Upper lobe of right lung (tissue), 1 donor: ENCODE measurements at regions not wholly inside any gene's neighbourhood (a gene's known extent, or its start where the extent isn't known, plus 50 kb on each side); places are given as distances from the start of the nearest gene placed in this dataset.

ENCODE experiments used
- ATAC-seq: fragments of 200-7000 bp; cut with Tn5 transposase; one replicate; pipeline ENCODE4 v1.9.1; 2020; ENCODE audit warnings: mild to moderate bottlenecking, moderate library complexity
- DNase-seq: peaks from one replicate; pipeline ENCODE4 v3.0.0-alpha.2; 2020
- H3K27ac ChIP-seq: fragments of 200-600 bp; one replicate; pipeline ENCODE4 v1.8.0; 2022
- H3K27me3 ChIP-seq: fragments of 200-600 bp; one replicate; pipeline ENCODE4 v1.8.0; 2022; ENCODE audit warnings: mild to moderate bottlenecking
- H3K36me3 ChIP-seq: fragments of 200-600 bp; one replicate; pipeline ENCODE4 v1.8.0; 2022
- H3K4me1 ChIP-seq: fragments of 200-600 bp; one replicate; pipeline ENCODE4 v1.8.0; 2022
- H3K4me3 ChIP-seq: fragments of 200-600 bp; one replicate; pipeline ENCODE4 v1.8.0; 2022; ENCODE audit warnings: mild to moderate bottlenecking
- H3K9me3 ChIP-seq: fragments of 200-600 bp; one replicate; pipeline ENCODE4 v1.8.0; 2022
- intact Hi-C: fragments of 100-400 bp; cut with DNase I; formaldehyde crosslinking; loops from one replicate; pipeline ENCODE4 v1.11.0; 2022
- TF ChIP-seq, protein P1 (sequence below): fragments of 200-600 bp; IDR thresholded peaks from one replicate; pipeline ENCODE4 v1.8.0; 2022; ENCODE audit warnings: antibody characterized with exemption
- donor health status: DM: no; HTN: yes; CAD: no; lungs with severe emphysema.

DNA sequence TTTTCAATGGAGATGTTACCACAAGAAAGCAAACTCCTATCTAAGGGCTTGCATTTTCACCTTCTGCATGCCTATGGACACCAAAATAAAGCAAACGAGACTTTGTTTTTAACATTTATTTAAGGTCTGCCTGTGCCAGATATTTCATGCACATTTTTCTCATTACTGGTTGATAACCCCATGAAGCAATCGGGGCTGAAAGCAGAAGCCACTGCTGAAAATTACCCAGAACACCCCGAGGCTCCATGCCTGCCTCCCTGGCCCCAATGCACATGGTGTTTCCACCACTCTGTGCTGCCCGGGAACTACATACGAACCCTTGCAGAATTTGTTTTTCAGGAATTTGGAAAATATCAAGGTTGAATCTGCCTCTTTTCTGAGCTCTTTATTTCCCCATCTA is 240.1 kb downstream of the NR2F1-AS1 start:
- DNase-seq, result no peak
- no peaks in the 10 kb centered on the region for H3K36me3 ChIP-seq
- H3K4me3 ChIP-seq, result no peak overlapping the region
- TF ChIP-seq, protein P1, sequence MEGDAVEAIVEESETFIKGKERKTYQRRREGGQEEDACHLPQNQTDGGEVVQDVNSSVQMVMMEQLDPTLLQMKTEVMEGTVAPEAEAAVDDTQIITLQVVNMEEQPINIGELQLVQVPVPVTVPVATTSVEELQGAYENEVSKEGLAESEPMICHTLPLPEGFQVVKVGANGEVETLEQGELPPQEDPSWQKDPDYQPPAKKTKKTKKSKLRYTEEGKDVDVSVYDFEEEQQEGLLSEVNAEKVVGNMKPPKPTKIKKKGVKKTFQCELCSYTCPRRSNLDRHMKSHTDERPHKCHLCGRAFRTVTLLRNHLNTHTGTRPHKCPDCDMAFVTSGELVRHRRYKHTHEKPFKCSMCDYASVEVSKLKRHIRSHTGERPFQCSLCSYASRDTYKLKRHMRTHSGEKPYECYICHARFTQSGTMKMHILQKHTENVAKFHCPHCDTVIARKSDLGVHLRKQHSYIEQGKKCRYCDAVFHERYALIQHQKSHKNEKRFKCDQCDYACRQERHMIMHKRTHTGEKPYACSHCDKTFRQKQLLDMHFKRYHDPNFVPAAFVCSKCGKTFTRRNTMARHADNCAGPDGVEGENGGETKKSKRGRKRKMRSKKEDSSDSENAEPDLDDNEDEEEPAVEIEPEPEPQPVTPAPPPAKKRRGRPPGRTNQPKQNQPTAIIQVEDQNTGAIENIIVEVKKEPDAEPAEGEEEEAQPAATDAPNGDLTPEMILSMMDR, result no peak
- intact Hi-C loops, result no loop called here
- H3K27me3 ChIP-seq, result no peaks in the 10 kb centered on the region
- no peak for ATAC-seq
- no peak overlapping the region for H3K27ac ChIP-seq
- no peaks in the 10 kb centered on the region for H3K4me1 ChIP-seq
- no peaks in the 10 kb centered on the region for H3K9me3 ChIP-seq

DNA sequence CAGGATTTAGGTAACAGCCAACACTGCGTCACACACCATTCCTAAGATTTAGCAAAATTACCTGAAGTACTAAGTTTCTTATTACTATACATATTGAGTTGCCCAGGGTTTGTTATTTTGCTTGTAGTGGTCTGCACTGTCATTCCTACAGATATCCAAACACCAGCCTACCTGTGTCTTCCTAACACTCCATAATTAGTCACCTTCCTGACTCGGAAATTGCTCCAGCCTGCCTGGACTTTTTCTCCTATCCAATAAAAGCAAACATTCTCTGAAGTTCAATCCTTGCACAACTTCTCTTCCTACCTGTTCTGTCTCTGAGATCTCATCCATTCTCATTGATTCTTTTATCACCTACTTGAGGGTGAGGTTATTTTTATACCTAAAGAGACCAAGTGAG is 243.9 kb downstream of the NR2F1-AS1 start:
- no peak for ATAC-seq
- H3K27me3 ChIP-seq, result no peaks in the 10 kb centered on the region
- intact Hi-C loops, result no loop called here
- no peaks in the 10 kb centered on the region for H3K4me1 ChIP-seq
- TF ChIP-seq, protein P1, result no peak
- H3K36me3 ChIP-seq, result no peaks in the 10 kb centered on the region
- no peak overlapping the region for H3K4me3 ChIP-seq
- H3K9me3 ChIP-seq, result no peaks in the 10 kb centered on the region
- DNase-seq, result no peak
- H3K27ac ChIP-seq, result no peak overlapping the region

DNA sequence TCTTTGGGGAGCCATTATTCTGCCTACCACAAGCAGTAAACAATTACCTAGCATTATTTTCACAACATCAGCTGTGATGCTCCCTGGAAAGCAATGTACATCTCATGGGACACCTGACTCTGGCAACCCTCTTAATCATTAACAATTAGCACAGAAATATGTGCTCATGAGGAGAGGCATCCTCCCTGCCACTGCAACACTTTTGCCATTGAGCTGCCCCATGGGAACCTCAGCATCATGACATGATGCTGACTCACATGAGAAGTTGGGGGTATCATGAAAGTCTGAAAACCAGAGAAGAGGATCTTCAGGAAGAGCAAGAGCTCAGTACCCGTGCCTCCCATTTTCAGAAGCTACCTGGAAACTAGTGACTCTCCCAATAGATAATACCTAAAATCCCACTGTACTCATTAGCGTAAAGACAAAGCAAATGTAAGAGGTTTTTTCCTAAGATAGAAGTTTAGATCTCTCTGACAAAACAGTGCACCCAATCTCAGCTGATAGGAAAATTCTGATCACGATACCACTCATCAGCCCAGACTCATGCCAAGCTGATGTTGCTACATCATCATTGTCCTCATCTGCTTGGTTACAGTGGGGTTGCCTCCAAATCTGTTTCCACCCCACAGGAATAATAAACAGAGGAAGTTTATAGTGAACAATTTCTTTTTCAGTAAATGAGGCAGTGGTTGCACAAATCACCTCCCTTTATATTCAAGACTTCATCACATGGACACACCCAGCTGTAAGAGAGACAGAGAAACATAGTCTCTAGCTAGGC is 244.5 kb downstream of the NR2F1-AS1 start:
- no peaks in the 10 kb centered on the region for H3K27me3 ChIP-seq
- ATAC-seq (no peak), DNase-seq (no peak)
- no peaks in the 10 kb centered on the region for H3K36me3 ChIP-seq
- no peaks in the 10 kb centered on the region for H3K9me3 ChIP-seq
- no peak overlapping the region for H3K27ac ChIP-seq
- no peaks in the 10 kb centered on the region for H3K4me1 ChIP-seq
- H3K4me3 ChIP-seq, result no peak overlapping the region
- TF ChIP-seq, protein P1, result no peak
- intact Hi-C loops, result no loop called here

DNA sequence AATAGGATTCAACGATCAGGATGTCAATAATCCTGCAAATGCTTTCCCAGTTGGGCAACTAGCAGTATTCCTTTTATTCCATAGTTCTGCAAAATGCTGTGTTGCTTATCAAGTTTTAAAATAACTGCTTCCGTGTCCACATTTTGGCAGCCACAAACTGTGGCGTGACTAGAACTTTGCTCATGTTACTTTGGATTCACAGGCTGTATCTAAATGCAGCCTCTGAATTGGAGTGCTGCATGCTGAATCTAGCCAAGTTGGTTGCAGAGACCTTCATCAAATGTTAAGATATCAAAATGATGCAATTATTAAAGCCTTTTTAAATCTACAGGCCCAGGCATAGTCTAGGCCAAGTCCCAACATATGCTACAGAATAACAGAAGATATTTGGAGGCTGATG is 249.2 kb downstream of the NR2F1-AS1 start:
- H3K4me1 ChIP-seq, result no peaks in the 10 kb centered on the region
- intact Hi-C loops, result no loop called here
- no peak for DNase-seq

DNA sequence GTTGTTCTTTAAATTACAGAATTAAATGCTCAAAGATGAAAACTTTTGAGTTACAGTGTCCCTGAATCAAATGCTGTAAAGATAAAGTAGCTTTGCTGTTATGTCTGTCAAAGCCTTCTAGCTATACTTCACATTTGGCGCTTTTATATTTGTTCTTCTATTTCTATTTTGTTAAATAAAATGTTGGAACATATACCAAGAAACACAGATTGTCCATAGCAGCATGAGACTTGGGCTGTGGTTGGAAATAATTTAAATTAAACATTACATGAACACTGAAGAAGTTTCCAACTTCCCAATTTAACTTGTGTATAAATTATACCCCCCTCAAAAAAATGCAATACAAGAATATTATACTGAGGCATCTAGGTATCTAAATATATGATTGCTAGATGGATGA is 249.8 kb downstream of the NR2F1-AS1 start:
- H3K36me3 ChIP-seq, result no peaks in the 10 kb centered on the region
- DNase-seq (no peak), ATAC-seq (no peak)
- no peaks in the 10 kb centered on the region for H3K9me3 ChIP-seq
- H3K27me3 ChIP-seq, result no peaks in the 10 kb centered on the region
- intact Hi-C loops, result no loop called here
- no peaks in the 10 kb centered on the region for H3K4me1 ChIP-seq
- TF ChIP-seq, protein P1, result no peak
- H3K27ac ChIP-seq, result no peak overlapping the region
- H3K4me3 ChIP-seq, result no peak overlapping the region

More for the DNA sequence above, 249.2 kb downstream of the NR2F1-AS1 start:
- H3K27me3 ChIP-seq, result no peaks in the 10 kb centered on the region
- no peak for ATAC-seq
- no peak overlapping the region for H3K4me3 ChIP-seq
- TF ChIP-seq, protein P1, result no peak
- H3K27ac ChIP-seq, result no peak overlapping the region
- no peaks in the 10 kb centered on the region for H3K9me3 ChIP-seq
- H3K36me3 ChIP-seq, result no peaks in the 10 kb centered on the region

DNA sequence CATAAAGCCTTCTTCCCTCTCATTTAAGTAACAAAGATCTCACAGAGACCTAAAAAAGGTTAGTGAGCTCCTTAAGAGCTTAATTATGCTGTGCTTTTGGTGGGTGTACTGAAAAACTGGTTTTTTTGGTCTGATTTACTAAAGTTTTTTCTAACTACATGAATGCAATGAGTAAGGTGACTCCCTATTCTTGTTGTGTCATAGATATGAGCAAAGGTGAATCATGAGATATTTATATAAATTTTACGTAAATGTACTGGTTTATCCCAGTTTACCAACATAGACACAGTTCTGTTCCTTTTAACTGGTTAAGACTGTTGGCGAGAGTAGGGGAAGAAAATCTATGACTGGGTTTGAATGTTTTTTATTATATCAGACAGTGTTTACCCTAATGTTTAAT is 250.5 kb downstream of the NR2F1-AS1 start:
- Histone ChIP-seq H3K27me3 (no peaks in the 10 kb centered on the region), H3K9me3 (no peaks in the 10 kb centered on the region), H3K27ac (no peak overlapping the region), H3K36me3 (no peaks in the 10 kb centered on the region), H3K4me3 (no peak overlapping the region), H3K4me1 (no peaks in the 10 kb centered on the region)
- ATAC-seq (no peak), DNase-seq (no peak)
- TF ChIP-seq, protein P1, result no peak
- intact Hi-C loops, result no loop called here
